ENCODE measurements at regions not wholly inside any gene's neighbourhood (a gene's known extent, or its start where the extent isn't known, plus 50 kb on each side); places are given as distances from the start of the nearest gene placed in this dataset.

DNA sequence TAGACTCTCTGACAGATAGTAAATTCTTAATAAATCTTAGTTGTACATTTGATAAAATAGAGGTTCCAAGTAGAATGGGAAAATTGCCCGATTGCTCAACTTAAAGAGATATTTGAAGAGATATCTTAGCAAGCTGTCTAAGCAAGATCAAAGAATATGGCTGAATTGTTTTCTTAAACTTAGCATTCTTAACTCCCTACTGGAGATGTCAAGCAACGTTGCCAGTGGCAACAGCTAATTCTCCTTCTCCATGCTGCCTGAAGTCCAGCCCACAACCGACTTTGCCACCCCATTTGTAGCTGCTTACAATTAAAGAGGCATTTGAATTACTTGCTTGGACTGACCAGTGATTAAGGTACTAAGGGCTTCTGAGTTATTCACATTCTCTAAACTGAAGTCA is 94.4 kb downstream of the FAM181B start:
- TF ChIP-seq FOXM1 (IDR thresholded peaks at IDR 0.05; ENCODE audit: borderline replicate concordance, low read depth) = no peak
- TF ChIP-seq, protein P1, sequence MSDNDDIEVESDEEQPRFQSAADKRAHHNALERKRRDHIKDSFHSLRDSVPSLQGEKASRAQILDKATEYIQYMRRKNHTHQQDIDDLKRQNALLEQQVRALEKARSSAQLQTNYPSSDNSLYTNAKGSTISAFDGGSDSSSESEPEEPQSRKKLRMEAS (IDR thresholded peaks at IDR 0.05) = no peak
- no peak for TF ChIP-seq CREB1 (IDR thresholded peaks at IDR 0.05; ENCODE audit: low read depth)
- no peak for TF ChIP-seq CEBPB (IDR thresholded peaks at IDR 0.05)
- no peak for TF ChIP-seq TAF1 (IDR thresholded peaks at IDR 0.05; ENCODE audit: low read depth)

DNA sequence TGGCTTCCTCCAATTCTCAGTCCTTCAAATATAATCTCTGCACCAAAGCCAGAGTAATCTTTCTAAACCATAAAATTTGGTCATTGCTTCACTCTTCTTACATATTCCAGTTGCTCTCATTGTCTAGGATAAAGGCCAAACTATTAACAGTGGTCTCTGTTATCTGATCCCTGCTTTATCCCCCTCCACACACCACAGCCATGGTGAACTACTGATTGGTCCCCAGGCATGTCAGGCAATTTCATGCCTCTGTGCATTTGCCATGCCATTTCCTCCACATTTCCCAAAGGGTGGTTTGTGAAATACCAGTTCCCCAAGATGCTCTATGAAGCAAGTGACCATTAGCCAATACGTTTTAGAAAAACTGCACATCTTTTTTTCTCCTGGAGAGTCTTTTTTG is 97.0 kb downstream of the FAM181B start:
- TF ChIP-seq, protein P2, sequence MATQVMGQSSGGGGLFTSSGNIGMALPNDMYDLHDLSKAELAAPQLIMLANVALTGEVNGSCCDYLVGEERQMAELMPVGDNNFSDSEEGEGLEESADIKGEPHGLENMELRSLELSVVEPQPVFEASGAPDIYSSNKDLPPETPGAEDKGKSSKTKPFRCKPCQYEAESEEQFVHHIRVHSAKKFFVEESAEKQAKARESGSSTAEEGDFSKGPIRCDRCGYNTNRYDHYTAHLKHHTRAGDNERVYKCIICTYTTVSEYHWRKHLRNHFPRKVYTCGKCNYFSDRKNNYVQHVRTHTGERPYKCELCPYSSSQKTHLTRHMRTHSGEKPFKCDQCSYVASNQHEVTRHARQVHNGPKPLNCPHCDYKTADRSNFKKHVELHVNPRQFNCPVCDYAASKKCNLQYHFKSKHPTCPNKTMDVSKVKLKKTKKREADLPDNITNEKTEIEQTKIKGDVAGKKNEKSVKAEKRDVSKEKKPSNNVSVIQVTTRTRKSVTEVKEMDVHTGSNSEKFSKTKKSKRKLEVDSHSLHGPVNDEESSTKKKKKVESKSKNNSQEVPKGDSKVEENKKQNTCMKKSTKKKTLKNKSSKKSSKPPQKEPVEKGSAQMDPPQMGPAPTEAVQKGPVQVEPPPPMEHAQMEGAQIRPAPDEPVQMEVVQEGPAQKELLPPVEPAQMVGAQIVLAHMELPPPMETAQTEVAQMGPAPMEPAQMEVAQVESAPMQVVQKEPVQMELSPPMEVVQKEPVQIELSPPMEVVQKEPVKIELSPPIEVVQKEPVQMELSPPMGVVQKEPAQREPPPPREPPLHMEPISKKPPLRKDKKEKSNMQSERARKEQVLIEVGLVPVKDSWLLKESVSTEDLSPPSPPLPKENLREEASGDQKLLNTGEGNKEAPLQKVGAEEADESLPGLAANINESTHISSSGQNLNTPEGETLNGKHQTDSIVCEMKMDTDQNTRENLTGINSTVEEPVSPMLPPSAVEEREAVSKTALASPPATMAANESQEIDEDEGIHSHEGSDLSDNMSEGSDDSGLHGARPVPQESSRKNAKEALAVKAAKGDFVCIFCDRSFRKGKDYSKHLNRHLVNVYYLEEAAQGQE (IDR thresholded peaks at IDR 0.05; ENCODE audit: low read depth) = no peak
- TF ChIP-seq CREB1 (IDR thresholded peaks at IDR 0.05; ENCODE audit: low read depth) = no peak
- TF ChIP-seq CEBPB (IDR thresholded peaks at IDR 0.05) = no peak
- no peak for TF ChIP-seq NFIC (IDR thresholded peaks at IDR 0.05)
- no peak for TF ChIP-seq RAD21 (IDR thresholded peaks at IDR 0.05; ENCODE audit: low read depth)
- no peak for TF ChIP-seq TEAD4 (IDR thresholded peaks at IDR 0.05)
- no peak for TF ChIP-seq FOXM1 (IDR thresholded peaks at IDR 0.05; ENCODE audit: borderline replicate concordance, low read depth)
- no peak for TF ChIP-seq EGR1 (IDR thresholded peaks at IDR 0.05)
- TF ChIP-seq TCF12 (IDR thresholded peaks at IDR 0.05; ENCODE audit: low read depth) = no peak
- TF ChIP-seq, protein P3, sequence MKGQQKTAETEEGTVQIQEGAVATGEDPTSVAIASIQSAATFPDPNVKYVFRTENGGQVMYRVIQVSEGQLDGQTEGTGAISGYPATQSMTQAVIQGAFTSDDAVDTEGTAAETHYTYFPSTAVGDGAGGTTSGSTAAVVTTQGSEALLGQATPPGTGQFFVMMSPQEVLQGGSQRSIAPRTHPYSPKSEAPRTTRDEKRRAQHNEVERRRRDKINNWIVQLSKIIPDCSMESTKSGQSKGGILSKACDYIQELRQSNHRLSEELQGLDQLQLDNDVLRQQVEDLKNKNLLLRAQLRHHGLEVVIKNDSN (IDR thresholded peaks at IDR 0.05) = no peak

DNA sequence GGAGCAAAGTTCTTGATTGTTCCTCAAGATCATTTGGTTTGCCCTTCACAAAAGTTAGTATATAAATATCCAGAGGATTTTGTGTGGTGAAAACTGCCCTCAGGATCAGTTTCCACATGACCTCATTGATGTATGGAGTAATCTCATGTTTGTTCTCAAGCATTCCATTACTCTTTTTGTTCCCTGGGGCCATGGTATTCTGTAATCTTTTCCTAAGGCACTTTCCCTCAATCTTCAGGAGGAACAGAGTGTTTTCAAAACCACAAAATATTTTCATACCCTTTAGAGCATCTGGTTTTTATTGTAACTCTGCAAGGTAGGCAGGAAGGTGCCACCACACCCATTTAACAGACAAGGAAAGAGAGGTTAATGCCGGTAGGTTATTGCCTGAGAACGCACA is 99.6 kb downstream of the FAM181B start:
- no peak for TF ChIP-seq TCF12 (IDR thresholded peaks at IDR 0.05; ENCODE audit: low read depth)
- TF ChIP-seq CEBPB (IDR thresholded peaks at IDR 0.05) = no peak
- TF ChIP-seq, protein P3 (IDR thresholded peaks at IDR 0.05) = no peak
- TF ChIP-seq RAD21 (IDR thresholded peaks at IDR 0.05; ENCODE audit: low read depth) = no peak
- TF ChIP-seq TEAD4 (IDR thresholded peaks at IDR 0.05) = no peak

DNA sequence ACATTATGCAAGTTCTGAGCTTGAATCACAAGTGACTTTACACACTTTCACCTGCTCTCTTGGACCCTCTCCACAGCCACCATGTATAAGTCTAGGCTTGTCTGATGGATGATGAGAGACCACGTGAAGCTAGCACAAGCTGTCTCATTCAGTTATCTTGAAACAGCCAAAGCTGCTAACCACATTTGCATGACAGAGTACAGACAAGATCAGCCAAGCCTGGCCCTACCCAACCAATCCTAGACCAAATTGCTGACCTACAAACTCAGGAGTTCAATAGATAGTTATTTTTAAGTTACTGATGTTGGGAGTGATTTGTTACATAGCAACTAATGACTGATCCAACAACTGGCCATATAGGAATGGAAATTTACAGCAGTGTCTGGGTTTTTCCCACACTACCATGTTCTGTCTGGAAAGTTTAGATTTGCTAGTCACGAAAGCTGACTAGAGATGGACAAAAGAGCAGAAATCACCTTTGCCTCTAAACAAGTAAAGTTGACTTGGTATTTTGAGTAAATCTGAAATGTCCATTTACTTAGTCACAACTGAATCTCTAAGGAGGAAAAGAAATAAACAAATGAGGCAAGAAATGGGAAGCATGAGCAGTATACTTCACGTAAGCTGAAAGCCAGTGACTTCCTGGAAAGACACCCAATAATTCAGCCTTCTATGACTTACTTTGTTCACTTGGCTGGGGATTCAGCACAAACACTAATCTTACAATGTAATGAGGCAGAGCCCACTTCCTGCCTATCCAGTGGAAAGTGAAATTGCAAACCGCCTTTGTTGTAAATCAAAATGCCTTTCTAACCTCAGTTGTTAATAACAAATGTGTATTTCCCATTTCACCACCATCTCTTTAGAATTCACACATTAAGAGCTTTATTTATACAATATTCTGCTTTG is 101.7 kb downstream of the FAM181B start:
- no peak for TF ChIP-seq CREB1 (IDR thresholded peaks at IDR 0.05; ENCODE audit: low read depth)
- no peak for TF ChIP-seq TCF12 (IDR thresholded peaks at IDR 0.05; ENCODE audit: low read depth)
- TF ChIP-seq CEBPB (IDR thresholded peaks at IDR 0.05) = no peak
- TF ChIP-seq FOXM1 (IDR thresholded peaks at IDR 0.05; ENCODE audit: borderline replicate concordance, low read depth) = no peak
- TF ChIP-seq TEAD4 (IDR thresholded peaks at IDR 0.05) = no peak
- TF ChIP-seq TAF1 (IDR thresholded peaks at IDR 0.05; ENCODE audit: low read depth) = no peak

DNA sequence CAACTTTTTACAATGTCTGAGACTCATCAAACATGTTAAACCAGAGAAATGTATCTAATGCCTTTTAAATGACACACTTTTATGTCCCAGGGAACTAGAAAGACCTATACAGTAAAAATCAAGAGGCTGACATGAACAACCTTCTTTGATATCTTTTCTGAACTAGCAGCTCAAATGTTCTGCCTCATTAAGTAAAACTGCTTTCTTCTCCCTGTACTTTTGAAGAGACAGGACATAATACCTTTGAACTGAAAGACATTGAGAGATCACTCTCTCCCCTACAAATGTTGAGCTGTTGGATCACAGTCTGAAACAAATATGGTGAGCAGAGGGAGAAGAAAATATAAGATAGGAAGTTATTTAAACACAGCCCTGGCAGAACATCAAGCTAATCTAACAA is 123.0 kb downstream of the FAM181B start:
- TF ChIP-seq ZBTB7A (IDR thresholded peaks at IDR 0.05; ENCODE audit: low read depth) (no peak), FOXM1 (IDR thresholded peaks at IDR 0.05; ENCODE audit: borderline replicate concordance, low read depth) (no peak), YY1 (IDR thresholded peaks at IDR 0.05; ENCODE audit: low read depth) (no peak), TCF12 (IDR thresholded peaks at IDR 0.05; ENCODE audit: low read depth) (no peak), NFIC (IDR thresholded peaks at IDR 0.05) (no peak), TEAD4 (IDR thresholded peaks at IDR 0.05) (no peak), TAF1 (IDR thresholded peaks at IDR 0.05; ENCODE audit: low read depth) (no peak), EGR1 (IDR thresholded peaks at IDR 0.05) (no peak), CREB1 (IDR thresholded peaks at IDR 0.05; ENCODE audit: low read depth) (no peak)
- TF ChIP-seq, protein P3 (IDR thresholded peaks at IDR 0.05) = no peak
- TF ChIP-seq, protein P2 (IDR thresholded peaks at IDR 0.05; ENCODE audit: low read depth) = no peak
- TF ChIP-seq, protein P1 (IDR thresholded peaks at IDR 0.05) = no peak

DNA sequence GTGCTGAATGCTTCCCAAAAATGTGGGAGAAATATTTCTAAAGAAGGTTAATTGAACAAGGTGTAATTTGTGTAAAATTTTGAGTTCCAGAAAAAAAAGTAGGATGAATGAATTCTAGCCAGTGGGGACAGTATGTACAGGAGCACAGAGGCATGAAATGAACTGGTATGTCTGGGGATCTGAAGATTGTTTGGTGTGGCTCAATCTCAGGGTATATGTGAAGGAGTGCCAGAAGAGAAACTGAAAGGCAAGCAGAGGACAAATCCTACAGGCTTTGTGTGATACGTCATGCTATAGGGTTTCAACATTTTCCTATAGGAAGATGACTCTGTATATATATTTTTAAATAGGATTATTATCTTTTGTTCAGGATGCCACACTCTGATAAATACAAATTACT is 126.9 kb downstream of the FAM181B start:
- TF ChIP-seq EP300 (IDR thresholded peaks at IDR 0.05; ENCODE audit: borderline replicate concordance) (no peak), ZBTB7A (IDR thresholded peaks at IDR 0.05; ENCODE audit: low read depth) (no peak), CEBPB (IDR thresholded peaks at IDR 0.05) (no peak), TAF1 (IDR thresholded peaks at IDR 0.05; ENCODE audit: low read depth) (no peak), CREB1 (IDR thresholded peaks at IDR 0.05; ENCODE audit: low read depth) (no peak)
- TF ChIP-seq, protein P3 (IDR thresholded peaks at IDR 0.05) = no peak

Measured in Ishikawa (cell line).